MV-4-11 (cell line): ENCODE measurements at regions not wholly inside any gene's neighbourhood (a gene's known extent, or its start where the extent isn't known, plus 50 kb on each side); places are given as distances from the start of the nearest gene placed in this dataset.

ENCODE experiments used
- DNase-seq: peaks from one replicate; lab custom pipeline; 2025; lab: John Stamatoyannopoulos, UW

GRCh38 chr22:46090631-46091201, 59.6 kb upstream of the PPARA start:
- DNase-seq, result no peak

GRCh38 chr22:46091277-46091977, 58.9 kb upstream of the PPARA start:
- DNase-seq, result no peak

- DNase-seq, result no peak
These were observed 58.3 kb upstream of the PPARA start for GRCh38 chr22:46092011-46092410.

GRCh38 chr22:46092670-46093410, 57.5 kb upstream of the PPARA start:
- no peak for DNase-seq

DNA sequence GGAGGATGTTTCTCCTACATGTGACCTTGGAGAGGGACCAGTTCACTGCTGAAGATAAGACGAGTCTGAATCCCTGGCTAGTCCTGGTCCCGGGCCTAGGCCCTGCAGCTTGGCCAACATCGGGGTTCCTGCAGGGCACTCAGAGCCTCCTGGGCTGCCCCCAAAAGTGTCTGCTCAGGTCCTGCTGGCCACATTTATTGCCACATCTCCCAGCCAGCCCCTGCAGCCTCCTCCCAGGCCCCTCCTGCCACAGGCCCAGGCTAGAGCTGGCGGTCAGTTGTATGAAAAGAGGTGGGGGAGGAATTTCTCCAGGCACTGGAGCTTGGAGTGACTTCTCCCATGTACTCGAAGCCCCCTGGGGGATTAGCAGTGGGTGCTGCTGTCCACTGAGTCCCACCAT, 56.5 kb upstream of the PPARA start:
- no peak for DNase-seq

- DNase-seq, result no peak
These were observed 55.6 kb upstream of the PPARA start for GRCh38 chr22:46094676-46095075.

GRCh38 chr22:46096051-46096450, 54.3 kb upstream of the PPARA start:
- DNase-seq, result no peak

DNA sequence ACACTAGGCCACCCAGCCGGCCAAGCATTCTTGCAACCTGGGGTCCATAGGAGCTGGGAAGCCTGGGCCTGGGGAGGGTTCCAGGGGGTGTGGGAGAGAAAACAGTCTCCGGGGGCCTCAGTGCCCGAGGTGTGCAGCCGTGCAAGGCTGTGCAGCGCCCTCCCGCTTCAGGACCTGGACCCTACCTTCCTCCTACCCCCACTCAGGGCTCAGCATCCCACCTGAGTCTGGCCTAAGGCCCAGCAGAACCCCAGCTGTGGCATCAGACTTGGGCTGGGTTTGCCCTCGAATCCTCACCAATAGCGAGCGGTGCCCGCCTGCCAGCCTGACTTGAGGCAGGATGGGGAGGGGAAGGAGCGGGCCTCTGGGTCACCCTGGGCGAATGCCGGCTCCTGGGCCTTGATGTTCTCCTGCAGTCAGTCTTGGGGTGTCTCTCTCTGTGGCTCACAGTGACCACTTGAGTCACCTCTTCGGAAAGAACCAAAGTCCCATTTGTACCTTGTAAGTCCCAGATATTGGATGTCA, 53.6 kb upstream of the PPARA start:
- no peak for DNase-seq

GRCh38 chr22:46097268-46097900, 52.9 kb upstream of the PPARA start:
- no peak for DNase-seq

DNA sequence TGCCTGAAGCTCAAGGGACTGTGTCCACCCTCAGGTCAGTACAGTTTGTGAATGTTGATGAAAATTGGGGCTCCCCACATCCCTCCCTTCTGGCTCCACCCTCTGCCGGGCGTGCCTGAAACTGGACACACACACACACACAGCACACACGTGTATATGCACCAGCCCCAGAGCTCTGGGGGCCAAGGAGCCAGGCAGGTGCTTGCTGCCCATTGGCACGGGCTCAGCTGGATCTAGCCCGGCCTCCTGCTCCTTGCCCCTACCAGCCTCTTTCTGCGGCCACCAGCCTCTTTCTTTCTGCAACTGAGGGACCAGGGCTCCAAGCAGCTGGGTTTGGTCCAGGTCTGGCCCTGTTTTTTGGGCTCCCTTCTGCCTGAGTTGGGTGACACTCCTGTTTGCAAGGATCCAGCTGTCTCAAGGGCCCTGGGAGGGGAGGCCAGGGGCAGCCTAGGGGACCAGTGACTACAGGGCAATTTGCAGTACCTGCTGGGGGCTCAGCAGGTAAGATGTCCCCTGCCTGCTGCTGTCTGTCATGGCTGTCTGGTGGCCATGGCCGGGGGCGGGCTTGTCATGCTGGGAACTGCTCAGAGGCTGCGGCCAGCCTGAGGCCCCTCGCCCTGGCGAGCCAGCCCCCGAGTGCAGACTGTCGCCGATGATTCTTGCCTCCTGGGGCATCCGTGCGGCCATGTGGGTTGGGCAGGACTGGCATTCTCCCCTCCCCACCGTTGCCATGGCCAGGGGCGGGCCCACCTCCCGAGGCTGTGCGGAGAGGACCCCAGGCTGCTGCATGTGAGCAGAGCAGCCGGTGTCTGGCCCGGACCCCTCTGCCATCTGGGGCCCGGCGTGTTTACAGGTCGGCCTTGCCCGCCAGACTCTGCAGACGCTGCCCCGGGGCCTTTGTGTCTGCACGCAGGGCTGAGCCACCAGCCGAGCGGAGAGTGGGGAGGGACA, 51.5 kb upstream of the PPARA start:
- DNase-seq, result no peak

DNA sequence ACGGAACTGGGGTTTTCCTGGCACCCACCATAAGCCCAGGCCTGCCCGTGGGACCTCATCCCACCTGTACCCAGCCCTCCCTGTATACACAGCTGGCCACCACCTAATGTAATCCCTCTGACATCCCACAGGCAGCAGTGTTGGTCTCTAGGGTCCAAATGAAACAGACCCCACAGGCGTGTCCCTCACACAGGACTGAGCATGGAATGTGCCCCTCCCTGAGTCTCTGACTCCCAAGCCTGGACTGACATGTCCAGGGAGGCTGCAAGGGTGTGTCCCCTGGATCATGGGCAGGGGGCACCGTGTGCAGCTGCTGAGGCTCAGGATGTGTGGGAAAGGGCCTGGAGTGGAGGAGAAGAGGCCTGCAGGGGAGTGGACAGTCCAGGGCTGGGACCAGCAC, 50.6 kb upstream of the PPARA start:
- DNase-seq, result no peak

DNA sequence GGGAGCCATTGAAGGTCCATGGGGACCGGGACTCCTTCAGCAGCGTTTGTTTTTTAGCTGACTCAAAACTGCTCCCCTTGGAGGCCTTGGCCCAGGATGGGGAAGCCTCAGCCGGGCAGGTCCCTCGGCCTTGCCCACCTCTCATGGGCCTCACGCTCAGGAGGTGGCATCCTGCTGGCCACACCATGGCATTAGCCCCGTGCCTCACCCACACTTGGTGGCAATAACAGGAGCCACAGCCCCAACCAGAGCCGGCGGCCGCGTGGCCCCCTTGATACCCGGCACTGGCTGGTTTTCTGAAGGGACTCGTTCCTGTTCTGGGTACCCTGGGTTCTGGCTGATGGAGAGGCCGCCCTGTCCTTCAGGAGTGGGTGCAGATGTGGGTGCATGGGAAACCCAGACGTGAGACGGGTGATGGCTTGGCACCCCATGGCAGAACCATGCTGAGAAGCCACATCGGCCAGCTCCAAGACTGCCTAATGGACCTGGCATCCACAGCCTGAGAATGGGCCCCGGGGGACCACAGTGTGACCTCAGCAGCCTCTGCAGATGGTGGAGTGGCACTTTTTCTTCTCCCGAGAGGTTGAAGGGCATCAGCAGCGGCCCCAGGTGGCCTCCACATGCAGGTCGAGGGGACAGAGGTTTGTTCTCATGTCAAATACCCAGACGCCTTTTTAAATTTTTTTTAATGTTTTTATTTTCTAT, 49.8 kb upstream of the PPARA start:
- DNase-seq, result no peak
